GM19035 (cell line): ENCODE measurements at regions not wholly inside any gene's neighbourhood (a gene's known extent, or its start where the extent isn't known, plus 50 kb on each side); places are given as distances from the start of the nearest gene placed in this dataset.
A peak's percentile ranks its signal among the peaks of the same experiment; 100 is the strongest.
"Not testable (repeated sequence)": the region's sequence is repeated elsewhere in the genome, so short reads cannot be mapped to it uniquely, and the experiment has no call there.

Experiments used
- ATAC-seq: cut with Tn5 transposase; IDR thresholded peaks from one replicate; pipeline ENCODE4 v1.9.1; 2021; ENCODE audit not compliant: unreplicated experiment

DNA sequence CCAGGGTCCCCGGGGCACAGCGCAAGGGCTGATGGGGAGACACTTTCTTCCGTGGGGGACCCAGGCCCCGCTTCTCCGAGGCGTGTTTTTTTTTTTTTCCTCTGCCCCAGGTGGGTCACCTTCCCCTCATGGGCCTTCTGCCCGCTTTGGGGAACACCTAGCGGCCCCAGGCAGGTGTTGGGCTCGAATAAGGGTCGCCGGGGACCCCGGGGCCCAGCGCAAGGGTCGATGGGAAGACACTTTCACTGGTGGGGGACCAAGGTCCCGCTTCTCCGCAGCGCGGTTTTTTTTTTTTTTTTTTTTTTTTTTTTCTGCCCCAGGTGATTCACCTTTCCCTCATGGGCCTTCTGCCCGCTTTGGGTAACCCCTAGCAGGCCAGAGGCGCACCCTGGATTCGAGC is 193.8 kb downstream of the POTEG start:
- not testable (repeated sequence) for ATAC-seq

DNA sequence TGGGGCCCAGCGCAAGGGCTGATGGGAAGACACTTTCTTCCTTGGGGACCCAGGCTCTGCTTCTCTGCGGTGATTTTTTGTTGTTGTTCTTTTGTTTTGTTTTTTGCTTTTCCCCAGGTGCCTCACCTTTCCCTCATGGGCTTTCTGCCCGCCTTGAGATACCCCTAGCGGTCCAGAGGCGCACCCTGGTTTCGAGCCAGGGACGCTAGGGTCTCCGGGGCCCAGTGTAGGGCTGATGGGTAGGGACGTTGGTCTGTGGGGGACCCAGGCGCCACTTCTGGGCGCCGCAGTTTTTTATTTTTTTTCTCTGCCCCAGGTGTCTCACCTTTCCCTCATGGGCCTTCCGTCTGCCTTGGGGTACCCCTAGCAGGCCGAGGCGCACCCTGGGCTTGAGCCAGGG is 192.7 kb downstream of the POTEG start:
- ATAC-seq: not testable (repeated sequence)

DNA sequence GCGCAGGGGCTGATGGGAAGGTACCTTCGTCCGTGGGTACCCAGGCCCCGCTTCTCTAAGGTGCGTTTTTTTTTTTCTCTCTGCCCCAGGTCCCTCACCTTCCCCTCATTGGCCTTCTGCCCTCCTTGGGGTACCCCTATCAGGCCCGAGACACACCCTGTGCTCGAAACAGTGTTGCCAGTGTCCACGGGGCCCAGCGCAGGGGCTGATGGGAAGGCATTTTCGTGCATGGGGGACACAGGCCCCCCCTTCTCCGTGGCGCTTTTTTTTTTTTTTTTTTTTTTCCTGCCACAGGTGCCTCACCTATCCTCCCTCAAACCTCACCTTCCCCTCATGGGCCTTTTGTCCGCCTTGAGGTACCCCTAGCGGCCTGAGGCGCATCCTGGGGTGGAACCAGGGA is 191.6 kb downstream of the POTEG start:
- not testable (repeated sequence) for ATAC-seq

DNA sequence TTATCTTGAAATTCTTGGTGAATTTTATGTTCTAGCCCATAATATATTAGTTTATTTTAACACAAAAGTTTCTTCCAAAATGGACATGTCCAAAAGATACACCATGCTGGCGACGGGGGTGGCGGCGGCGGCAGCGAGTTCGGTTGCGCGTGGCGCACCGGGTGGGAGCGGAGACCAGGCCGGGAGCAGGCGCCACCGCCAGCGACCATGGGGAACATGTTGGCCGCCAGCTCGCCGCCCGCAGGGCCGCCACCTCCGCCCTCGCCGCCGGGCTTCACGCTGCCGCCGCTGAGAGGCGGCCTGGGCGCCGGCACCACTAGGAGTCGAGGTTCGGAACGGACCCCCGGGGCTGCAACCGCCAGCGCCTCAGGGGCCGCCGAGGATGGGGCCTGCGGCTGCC is 167.2 kb downstream of the POTEG start:
- not testable (repeated sequence) for ATAC-seq

DNA sequence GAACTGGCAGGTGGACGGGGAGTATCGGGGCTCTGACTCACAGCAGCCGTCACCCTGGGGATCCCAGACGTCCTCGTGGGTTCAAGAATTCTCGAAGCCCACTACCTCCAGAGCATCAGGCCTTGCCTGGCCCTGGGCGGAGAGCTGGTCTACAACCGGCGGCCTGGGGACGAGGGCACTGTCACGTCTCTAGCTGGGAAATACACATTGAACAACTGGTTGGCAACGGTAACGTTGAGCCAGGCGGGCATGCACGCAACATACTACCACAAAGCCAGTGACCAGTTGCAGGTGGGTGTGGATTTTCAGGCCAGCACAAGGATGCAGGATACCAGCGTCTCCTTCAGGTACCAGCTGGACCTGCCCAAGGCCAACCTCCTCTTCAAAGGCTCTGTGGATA is 166.5 kb downstream of the POTEG start:
- ATAC-seq: not testable (repeated sequence)

DNA sequence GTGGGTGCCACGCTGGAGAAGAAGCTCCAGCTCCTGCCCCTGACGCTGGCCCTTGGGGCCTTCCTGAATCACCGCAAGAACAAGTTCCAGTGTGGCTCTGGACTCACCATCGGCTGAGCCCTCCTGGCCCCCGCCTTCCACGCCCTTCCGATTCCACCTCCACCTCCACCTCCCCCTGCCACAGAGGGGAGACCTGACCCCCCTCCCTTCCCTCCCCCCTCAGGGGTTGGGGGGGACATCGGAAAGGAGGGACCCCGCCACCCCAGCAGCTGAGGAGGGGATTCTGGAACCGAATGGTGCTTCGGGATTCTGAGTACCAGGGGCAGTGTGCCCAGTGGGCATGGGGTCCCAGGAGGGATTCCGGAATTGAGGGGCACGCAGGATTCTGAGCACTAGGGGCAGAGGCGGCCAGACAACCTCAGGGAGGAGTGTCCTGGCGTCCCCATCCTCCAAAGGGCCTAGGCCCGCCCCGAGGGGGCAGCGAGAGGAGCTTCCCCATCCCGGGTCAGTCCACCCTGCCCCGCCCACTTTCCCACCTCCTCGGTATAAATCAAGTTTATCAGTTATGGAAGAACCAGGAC is 166.0 kb downstream of the POTEG start:
- ATAC-seq: not testable (repeated sequence)

DNA sequence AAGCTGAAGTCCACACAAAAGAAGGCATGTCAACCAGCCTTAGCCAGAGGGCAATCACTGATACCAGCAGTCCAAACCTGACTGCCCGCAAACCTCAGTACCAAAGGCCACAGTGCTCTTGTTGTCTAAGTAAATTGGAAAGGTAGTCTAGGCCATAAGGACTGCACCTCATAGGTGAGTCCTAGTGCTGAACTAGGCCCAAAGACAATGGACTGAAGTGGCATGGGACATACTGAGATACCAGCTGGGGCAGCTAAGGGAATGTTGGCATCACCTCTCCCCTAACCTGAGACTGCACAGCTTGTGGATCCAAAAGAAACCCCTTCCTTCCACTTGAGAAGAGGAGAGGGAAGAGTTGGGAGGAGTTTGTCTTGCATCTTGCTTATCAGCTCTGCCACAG is 161.9 kb downstream of the POTEG start:
- not testable (repeated sequence) for ATAC-seq

DNA sequence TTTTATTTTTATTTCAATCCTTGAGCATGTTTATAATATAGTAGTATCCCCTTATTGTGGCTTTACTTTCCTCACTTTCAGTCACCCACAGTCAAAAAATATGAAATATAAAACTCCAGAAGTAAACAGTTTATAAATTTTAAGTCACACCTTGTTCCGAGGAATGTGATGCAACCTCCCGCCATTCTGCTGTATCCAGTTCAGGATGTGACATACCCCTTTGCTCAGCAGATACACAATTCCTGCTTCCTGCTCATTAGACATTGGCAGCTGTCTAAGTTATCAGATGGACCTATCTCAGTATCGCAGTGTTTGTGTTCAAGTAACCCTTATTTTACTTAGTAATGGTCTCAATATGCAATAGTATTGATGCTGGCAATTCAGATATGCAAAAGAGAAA is 144.5 kb downstream of the POTEG start:
- not testable (repeated sequence) for ATAC-seq

DNA sequence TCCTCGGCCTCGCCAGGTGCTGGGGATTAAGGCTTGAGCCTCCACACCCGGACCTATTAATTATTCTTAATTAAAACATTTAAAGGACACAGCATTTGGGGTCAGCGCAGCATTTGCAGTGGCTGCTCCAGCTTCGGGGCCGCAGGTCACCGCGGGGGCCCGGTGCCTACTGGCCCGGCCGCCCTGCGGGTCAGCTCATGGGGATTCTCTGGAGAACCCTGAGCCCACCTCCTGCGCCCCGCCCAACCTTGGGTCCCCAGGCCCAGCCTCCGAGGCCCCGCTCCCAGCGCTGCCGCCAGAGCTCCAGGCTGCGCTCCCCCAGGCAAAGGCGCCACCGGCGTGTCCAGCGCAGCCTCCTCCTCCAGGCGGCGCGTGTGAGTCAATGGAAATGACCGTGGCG is 133.9 kb downstream of the POTEG start:
- not testable (repeated sequence) for ATAC-seq

DNA sequence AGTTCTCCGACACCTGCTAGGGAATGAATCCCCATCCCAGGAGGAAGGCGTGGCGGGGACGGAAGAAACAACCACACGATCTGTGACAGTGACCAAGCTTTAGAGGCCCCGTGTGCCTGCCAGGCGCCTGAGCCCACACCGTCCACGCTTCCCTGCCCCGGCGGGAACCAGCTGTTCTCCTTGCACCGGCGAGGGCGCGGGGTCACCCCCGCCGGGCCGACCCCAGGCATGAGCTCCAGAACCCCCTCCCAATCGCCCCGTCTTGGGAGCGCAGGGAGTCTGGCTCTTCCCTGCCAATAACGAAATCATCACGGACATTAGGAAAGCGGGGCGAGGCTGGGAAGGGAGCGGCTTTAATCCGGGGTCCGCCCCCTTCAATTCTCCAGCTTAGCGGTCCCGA is 133.3 kb downstream of the POTEG start:
- ATAC-seq: not testable (repeated sequence)

DNA sequence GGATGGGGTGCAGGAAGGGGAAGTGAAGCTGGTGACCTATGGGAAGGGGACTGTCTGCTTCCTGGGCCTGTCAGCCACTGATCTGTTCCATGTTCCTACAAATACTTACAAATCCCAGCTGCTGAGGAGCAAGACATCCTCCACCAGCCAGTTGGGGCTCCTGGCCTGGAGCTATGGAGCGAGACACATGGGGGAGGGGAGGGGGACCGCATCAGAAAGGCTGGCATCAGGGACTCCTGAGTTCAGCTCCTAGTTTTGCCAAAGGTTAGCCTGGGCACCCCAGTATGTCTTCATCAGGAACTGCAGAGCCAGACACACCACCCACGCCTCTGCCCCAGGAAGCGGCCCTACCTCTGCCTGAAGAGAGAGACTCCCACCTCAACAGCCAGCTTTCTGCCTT is 130.3 kb downstream of the POTEG start:
- ATAC-seq: not testable (repeated sequence)

DNA sequence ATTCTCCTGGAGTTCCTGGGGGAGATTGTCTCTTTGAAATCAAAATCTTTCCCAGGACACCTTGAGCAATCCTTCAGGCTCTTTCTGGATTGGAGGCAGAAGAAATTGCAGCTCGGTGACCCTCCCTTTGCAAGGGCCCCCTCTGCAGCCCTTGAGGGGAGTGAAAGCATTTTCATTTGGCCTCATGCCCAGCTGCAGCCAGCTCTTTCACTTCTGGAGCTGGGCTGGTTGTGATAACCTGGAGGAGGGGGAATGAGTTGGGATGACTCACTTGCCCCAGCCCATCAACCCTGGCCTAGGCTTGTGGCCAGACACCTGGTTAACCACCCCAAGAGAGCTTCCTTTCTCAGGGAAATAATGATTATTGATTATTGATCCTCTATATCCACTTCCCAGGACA is 129.7 kb downstream of the POTEG start:
- ATAC-seq: not testable (repeated sequence)

DNA sequence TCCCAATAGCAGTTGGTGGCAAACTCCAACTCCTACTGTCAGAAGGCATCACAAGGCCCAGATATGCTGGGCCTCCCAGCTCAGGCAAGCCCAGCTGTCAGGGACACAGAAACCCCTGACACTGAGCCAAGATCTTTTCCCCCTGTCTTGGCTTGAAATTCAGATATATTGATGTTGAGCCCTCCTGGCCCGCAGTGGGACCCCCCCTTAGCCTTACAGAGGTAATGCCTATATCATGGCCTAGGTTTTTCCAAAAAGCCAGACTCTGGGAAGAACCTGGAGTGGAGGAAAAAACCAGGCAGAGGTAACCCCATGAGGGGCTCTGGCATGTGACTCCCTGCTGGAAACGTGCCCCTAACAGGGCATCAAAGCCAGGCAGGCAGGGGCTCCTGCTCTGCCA is 129.2 kb downstream of the POTEG start:
- ATAC-seq: not testable (repeated sequence)

DNA sequence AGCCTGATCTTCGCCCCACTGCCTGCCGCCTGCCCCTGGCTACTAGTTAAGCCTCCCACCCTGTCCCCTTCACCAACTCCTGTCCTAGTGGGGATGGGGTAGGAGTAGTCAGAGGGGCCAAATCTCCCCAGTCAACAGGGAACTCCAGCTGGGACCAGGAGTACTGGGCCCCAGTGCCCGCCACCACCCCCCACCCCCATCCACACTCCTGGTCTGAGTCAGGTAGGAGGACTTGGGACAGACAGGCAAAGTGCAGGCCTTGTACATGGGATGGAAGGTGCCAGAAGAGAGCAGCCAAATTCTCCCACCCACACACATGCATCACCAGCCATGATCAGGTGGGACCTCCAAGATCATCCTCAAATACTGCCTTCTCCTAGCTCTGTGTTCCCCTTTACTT is 128.4 kb downstream of the POTEG start:
- ATAC-seq: not testable (repeated sequence)

DNA sequence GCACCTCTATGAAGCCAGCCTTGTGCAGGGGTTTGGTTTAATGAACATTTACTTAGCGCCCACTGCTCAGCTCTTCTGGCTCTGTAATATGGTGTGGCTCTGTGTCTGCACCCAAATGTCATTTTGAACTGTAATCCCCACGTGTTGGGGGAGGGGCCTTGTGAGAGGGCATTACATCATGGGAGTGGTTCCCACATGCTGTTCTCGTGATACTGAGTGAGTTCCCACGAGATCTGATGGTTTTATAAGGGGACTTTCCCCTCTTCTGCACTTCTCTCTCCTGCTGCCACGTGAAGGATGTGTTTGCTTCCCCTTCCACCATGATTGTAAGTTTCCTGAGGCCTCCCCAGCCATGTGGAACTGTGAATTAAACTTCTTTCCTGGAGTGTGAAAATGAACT is 127.7 kb downstream of the POTEG start:
- not testable (repeated sequence) for ATAC-seq

DNA sequence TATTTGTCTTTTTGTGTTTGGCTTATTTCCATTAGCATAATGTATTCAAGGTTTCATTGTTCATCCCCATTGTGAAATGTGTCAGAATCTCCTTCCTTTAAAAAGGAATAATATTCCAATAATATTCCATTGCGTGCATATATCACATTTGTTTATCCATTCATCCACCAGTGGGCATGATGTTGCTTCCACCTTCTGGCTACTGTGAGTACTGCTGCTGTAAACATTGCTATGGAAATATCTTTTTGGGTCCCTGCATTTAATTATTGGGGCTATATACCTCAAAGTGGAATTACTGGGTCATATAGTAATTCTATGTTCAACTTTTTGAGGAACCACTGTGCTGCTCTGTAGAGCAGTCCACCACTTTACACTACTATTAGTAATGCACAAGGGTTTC is 123.1 kb downstream of the POTEG start:
- ATAC-seq: not testable (repeated sequence)

DNA sequence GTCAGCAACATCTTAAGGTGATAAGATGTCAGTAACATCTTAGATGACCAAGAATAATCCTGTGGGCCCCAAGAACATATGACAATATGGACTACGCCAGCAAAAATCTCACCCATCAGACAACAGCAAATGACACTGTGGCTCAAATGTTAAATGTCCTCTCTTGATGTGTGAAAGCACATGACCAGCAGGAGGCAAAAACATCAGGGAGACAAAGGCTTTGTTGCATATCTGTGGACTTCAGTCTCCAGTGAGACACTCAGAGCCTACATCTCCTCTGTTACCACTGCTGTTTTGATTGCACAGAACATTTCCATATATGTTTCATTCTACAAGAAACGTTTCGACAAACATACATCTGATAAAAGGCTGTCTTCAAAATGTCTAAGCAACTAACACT is 103.5 kb downstream of the POTEG start:
- not testable (repeated sequence) for ATAC-seq

DNA sequence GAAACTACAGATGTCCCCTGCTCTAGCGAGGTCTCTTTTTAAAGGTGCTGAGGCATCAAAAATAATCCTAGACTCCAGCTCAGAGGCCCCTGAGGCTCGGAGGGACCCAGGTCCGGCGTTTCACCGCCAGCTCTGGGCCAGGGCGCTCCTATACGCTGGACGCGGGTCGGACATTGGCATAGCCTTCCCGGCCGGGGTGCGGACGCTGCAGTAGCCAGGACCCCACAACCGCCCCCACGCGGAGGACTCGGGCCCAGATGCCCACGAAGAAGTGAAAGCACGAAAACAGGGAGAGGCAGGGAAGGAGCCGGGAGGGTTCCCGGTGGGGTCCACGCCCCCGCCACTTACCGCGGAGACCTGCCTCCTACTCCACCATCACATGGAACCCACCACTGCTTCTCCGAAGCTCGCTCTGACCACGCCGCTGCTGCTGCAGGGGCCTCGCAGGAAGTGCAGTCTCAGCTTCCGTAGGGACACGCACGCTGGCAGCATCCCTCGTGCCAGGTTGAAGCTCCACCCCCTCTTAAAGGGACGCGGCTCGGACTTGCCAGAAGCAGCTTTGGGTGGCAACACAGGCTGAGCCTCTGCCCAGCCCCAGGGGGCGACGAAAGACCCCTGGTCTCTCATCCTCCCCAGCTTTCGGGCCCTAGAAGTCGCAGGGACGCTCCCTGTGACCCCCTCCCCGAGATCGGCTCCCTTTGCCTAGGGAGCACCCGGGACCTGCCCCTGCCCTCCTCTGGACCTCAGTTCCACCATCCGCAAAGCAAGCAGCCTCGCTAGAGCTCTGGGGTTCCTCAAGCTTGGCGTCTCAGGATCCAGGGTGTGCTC is 96.7 kb downstream of the POTEG start:
- peak; percentile 74 for ATAC-seq

DNA sequence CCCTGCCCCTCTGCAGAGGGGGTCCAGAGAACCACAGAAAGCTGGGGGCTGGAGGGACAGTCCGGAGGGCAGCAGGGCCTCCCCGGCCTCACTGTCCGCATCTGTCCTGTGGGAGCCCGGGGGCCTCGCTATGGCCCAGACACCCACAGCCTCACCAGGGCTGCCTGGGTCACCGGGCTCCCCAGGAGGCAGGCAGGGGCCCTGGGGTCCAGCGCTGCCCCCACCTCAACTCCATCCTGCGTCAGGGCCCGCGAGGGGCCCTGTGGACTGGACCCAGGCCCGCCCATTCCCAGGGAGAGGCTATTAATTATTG is 96.1 kb downstream of the POTEG start:
- ATAC-seq: not testable (repeated sequence)

DNA sequence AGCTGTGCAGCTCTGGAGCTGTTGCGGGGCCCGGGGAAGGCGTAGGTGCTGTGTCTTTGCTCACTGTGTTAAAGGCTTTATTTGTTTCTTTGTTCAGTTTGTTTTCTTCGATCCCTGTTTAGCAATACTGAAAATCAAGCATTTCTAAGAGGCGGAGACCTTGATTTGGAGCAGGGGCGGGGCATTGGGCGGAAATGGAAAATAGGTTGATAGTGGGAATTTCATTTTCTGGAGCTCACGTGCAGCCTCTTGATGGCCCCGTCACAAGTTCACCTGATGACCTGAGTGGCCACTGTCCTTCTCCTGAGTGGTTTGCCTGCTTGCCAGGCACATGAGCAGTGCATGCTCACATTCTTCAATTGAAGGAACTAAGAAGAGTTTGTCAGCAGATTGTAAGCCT is 93.2 kb downstream of the POTEG start:
- ATAC-seq: not testable (repeated sequence)

DNA sequence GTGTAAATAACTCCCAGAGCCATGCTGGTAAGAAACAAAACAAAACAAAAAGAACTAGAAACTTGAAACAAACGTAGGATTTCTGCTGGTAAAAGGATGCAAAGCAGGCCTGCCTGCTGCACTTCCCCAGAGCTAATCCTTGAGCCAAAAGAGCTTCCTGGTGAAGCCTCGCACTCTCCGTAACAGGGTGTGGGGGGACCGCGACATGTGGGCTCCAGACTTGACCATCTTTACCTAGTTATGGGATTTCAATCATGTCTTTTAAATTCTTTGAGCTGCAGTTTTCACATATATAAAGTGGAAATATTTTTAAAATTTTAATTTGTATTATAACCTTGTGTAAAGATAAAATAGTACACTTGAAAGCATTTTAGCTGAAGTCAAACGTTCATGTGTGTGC is 92.5 kb downstream of the POTEG start:
- not testable (repeated sequence) for ATAC-seq

DNA sequence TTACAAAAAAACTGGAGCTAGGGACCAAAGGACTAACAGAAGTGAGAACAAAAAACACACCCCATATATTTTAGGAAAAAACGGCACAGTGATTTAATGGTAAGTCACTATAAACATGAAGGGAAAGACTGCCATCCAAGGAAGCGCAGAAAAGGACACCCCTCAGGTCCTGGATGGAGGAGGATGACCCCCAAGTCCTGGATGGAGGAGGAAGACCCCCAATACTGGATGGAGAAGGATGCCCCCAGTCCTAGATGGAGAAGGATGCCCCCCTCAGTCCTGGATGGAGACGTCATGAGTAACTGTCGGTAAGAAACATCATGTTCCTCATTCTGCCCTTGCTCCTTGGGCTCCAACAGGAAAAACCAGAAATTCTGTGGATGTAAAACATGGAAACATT is 89.9 kb downstream of the POTEG start:
- ATAC-seq: not testable (repeated sequence)

DNA sequence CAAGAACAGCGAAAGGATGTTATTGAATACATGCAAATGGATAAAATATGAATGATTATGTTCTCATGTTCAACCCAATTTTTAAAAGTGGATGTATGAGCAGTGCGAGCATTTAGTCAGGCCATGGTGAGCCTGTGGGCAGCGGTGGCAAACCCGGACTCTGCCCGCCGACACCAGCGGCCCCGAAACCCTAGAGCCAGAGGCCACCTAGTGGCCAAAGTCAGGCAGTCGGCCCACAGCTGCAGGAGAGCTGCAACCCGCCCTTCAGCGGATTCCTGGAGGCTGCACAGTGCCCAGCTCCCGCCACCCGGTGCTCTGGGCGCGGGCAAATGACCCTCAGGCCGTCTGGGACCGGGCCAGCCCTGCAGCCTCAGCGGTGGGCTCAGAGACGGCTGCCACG is 89.5 kb downstream of the POTEG start:
- ATAC-seq: not testable (repeated sequence)
